Bronchial epithelial cell (primary cell): ENCODE measurements at regions not wholly inside any gene's neighbourhood (a gene's known extent, or its start where the extent isn't known, plus 50 kb on each side); places are given as distances from the start of the nearest gene placed in this dataset.

Source experiments
- DNase-seq: peaks from one replicate; pipeline ENCODE4 v3.0.0-alpha.2; 2010; ENCODE audit warnings: low read depth
- FAIRE-seq: peaks from 2 replicates; lab custom pipeline; 2011; peaks lifted over from hg19 to GRCh38; lab: Jason Lieb, UNC
- H3K27me3 ChIP-seq: 2 replicates; pipeline ENCODE4 v1.5.1; 2011; ENCODE audit warnings: low read length; ENCODE audit not compliant: control insufficient read depth, insufficient read depth
- H3K36me3 ChIP-seq: 2 replicates; pipeline ENCODE4 v1.5.1; 2011; ENCODE audit warnings: low read length; ENCODE audit not compliant: control insufficient read depth, insufficient read depth
- H3K4me3 ChIP-seq: 2 replicates; pipeline ENCODE4 v1.5.1; 2011; ENCODE audit warnings: mild to moderate bottlenecking, low read depth, low read length, control low read depth
- CTCF ChIP-seq: IDR thresholded peaks from 2 replicates; pipeline ENCODE4 v1.5.1; 2011; ENCODE audit warnings: mild to moderate bottlenecking, moderate library complexity, low read length, control low read depth, inconsistent platforms; ENCODE audit not compliant: insufficient read depth, severe bottlenecking

- no peak for TF ChIP-seq CTCF
- H3K36me3 ChIP-seq: no peaks in the 10 kb centered on the region
- H3K4me3 ChIP-seq: no peak overlapping the region
- H3K27me3 ChIP-seq: no peaks in the 10 kb centered on the region
- FAIRE-seq (no peak), DNase-seq (peak; percentile 83)
These were observed 280.1 kb downstream of the PTPRC start for GRCh38 chr1:198918920-198919319.

GRCh38 chr1:198919667-198920398, 281.0 kb downstream of the PTPRC start:
- peak; percentile 72 for DNase-seq
- Histone ChIP-seq H3K27me3 (no peaks in the 10 kb centered on the region), H3K4me3 (no peak overlapping the region), H3K36me3 (no peaks in the 10 kb centered on the region)
- no peak for TF ChIP-seq CTCF
- FAIRE-seq: no peak

- H3K36me3 ChIP-seq: no peaks in the 10 kb centered on the region
- TF ChIP-seq CTCF: no peak
- H3K4me3 ChIP-seq: no peak overlapping the region
- no peaks in the 10 kb centered on the region for H3K27me3 ChIP-seq
- FAIRE-seq: no peak
- DNase-seq: no peak
These were observed 284.0 kb downstream of the PTPRC start for GRCh38 chr1:198922638-198923430.

- DNase-seq: no peak
- Histone ChIP-seq H3K4me3 (no peak overlapping the region), H3K27me3 (no peaks in the 10 kb centered on the region), H3K36me3 (no peaks in the 10 kb centered on the region)
- FAIRE-seq: no peak
- TF ChIP-seq CTCF: no peak
These were observed 285.2 kb downstream of the PTPRC start for GRCh38 chr1:198923993-198924392.

GRCh38 chr1:198925567-198925966, 286.7 kb downstream of the PTPRC start:
- Histone ChIP-seq H3K36me3 (no peaks in the 10 kb centered on the region), H3K4me3 (no peak overlapping the region), H3K27me3 (no peaks in the 10 kb centered on the region)
- DNase-seq (no peak), FAIRE-seq (no peak)
- no peak for TF ChIP-seq CTCF
